HUES48 (cell line): ENCODE measurements at regions not wholly inside any gene's neighbourhood (a gene's known extent, or its start where the extent isn't known, plus 50 kb on each side); places are given as distances from the start of the nearest gene placed in this dataset.
"Not testable (repeated sequence)": the region's sequence is repeated elsewhere in the genome, so short reads cannot be mapped to it uniquely, and the experiment has no call there.

Experiments used
- H3K27ac ChIP-seq: one replicate; pipeline ENCODE4 v1.7.0; 2013; ENCODE audit warnings: low read depth, low read length, inconsistent platforms
- H3K27me3 ChIP-seq: 2 replicates; pipeline ENCODE4 v1.6.1; 2013; ENCODE audit warnings: mild to moderate bottlenecking, low read length; ENCODE audit not compliant: control insufficient read depth, insufficient read depth
- H3K36me3 ChIP-seq: 2 replicates; pipeline ENCODE4 v1.6.1; 2013; ENCODE audit warnings: low read length; ENCODE audit not compliant: control insufficient read depth, insufficient read depth
- H3K4me1 ChIP-seq: 2 replicates; pipeline ENCODE4 v1.6.1; 2013; ENCODE audit warnings: mild to moderate bottlenecking, low read length; ENCODE audit not compliant: control insufficient read depth, insufficient read depth
- H3K4me3 ChIP-seq: 2 replicates; pipeline ENCODE4 v1.5.1; 2013; ENCODE audit warnings: mild to moderate bottlenecking, low read depth, low read length
- H3K9ac ChIP-seq: 2 replicates; pipeline ENCODE4 v1.6.1; 2013; ENCODE audit warnings: mild to moderate bottlenecking, low read depth, low read length, moderate library complexity
- H3K9me3 ChIP-seq: 2 replicates; pipeline ENCODE4 v1.6.1; 2013; ENCODE audit warnings: low read length; ENCODE audit not compliant: control insufficient read depth, insufficient read depth

GRCh38 chr2:57402755-57403154, 643.9 kb upstream of the VRK2 start:
- H3K36me3 ChIP-seq: no peaks in the 10 kb centered on the region
- H3K4me3 ChIP-seq: no peak overlapping the region
- no peak overlapping the region for H3K9ac ChIP-seq
- H3K27ac ChIP-seq: no peak overlapping the region
- H3K4me1 ChIP-seq: peaks cover 3% of the 10 kb centered on the region
- H3K27me3 ChIP-seq: no peaks in the 10 kb centered on the region
- H3K9me3 ChIP-seq: no peaks in the 10 kb centered on the region

- Histone ChIP-seq H3K9me3 (no peaks in the 10 kb centered on the region), H3K4me1 (peaks cover 10% of the 10 kb centered on the region), H3K36me3 (no peaks in the 10 kb centered on the region), H3K9ac (no peak overlapping the region), H3K27ac (peak overlapping the region; percentile 18), H3K27me3 (no peaks in the 10 kb centered on the region), H3K4me3 (no peak overlapping the region)
Measured at GRCh38 chr2:57407772-57408201, 638.8 kb upstream of the VRK2 start.

GRCh38 chr2:57408587-57408986, 638.0 kb upstream of the VRK2 start:
- no peak overlapping the region for H3K9ac ChIP-seq
- H3K4me3 ChIP-seq: no peak overlapping the region
- H3K4me1 ChIP-seq: peaks cover 10% of the 10 kb centered on the region
- H3K9me3 ChIP-seq: no peaks in the 10 kb centered on the region
- H3K36me3 ChIP-seq: no peaks in the 10 kb centered on the region
- no peak overlapping the region for H3K27ac ChIP-seq
- no peaks in the 10 kb centered on the region for H3K27me3 ChIP-seq

GRCh38 chr2:57417007-57417406, 629.6 kb upstream of the VRK2 start:
- no peak overlapping the region for H3K27ac ChIP-seq
- H3K4me3 ChIP-seq: no peak overlapping the region
- no peaks in the 10 kb centered on the region for H3K4me1 ChIP-seq
- H3K9me3 ChIP-seq: no peaks in the 10 kb centered on the region
- no peak overlapping the region for H3K9ac ChIP-seq
- H3K27me3 ChIP-seq: no peaks in the 10 kb centered on the region
- no peaks in the 10 kb centered on the region for H3K36me3 ChIP-seq

GRCh38 chr2:57418859-57419346, 627.7 kb upstream of the VRK2 start:
- H3K36me3 ChIP-seq, H3K9ac ChIP-seq: not testable (repeated sequence)

GRCh38 chr2:57429831-57430230, 616.8 kb upstream of the VRK2 start:
- H3K27me3 ChIP-seq: no peaks in the 10 kb centered on the region
- H3K27ac ChIP-seq: no peak overlapping the region
- no peak overlapping the region for H3K9ac ChIP-seq
- no peaks in the 10 kb centered on the region for H3K9me3 ChIP-seq
- H3K4me1 ChIP-seq: no peaks in the 10 kb centered on the region
- H3K36me3 ChIP-seq: no peaks in the 10 kb centered on the region
- H3K4me3 ChIP-seq: no peak overlapping the region

More at GRCh38 chr2:57418859-57419346, 627.7 kb upstream of the VRK2 start:
- not testable (repeated sequence) for H3K4me1 ChIP-seq, H3K9me3 ChIP-seq, H3K4me3 ChIP-seq, H3K27ac ChIP-seq, H3K27me3 ChIP-seq

GRCh38 chr2:57432528-57432927, 614.1 kb upstream of the VRK2 start:
- Histone ChIP-seq H3K9me3 (no peaks in the 10 kb centered on the region), H3K36me3 (no peaks in the 10 kb centered on the region), H3K27ac (no peak overlapping the region), H3K4me1 (no peaks in the 10 kb centered on the region), H3K27me3 (no peaks in the 10 kb centered on the region), H3K4me3 (no peak overlapping the region), H3K9ac (no peak overlapping the region)

GRCh38 chr2:57434441-57434840, 612.2 kb upstream of the VRK2 start:
- Histone ChIP-seq H3K9ac (no peak overlapping the region), H3K27me3 (no peaks in the 10 kb centered on the region), H3K4me3 (no peak overlapping the region), H3K36me3 (no peaks in the 10 kb centered on the region), H3K4me1 (no peaks in the 10 kb centered on the region), H3K27ac (no peak overlapping the region), H3K9me3 (no peaks in the 10 kb centered on the region)

- Histone ChIP-seq H3K4me3 (no peak overlapping the region), H3K27ac (no peak overlapping the region), H3K27me3 (no peaks in the 10 kb centered on the region), H3K4me1 (no peaks in the 10 kb centered on the region), H3K9ac (no peak overlapping the region), H3K36me3 (no peaks in the 10 kb centered on the region), H3K9me3 (no peaks in the 10 kb centered on the region)
Measured at GRCh38 chr2:57434972-57435371, 611.6 kb upstream of the VRK2 start.

- Histone ChIP-seq H3K9me3 (no peaks in the 10 kb centered on the region), H3K4me3 (no peak overlapping the region), H3K4me1 (no peaks in the 10 kb centered on the region), H3K36me3 (no peaks in the 10 kb centered on the region), H3K9ac (no peak overlapping the region), H3K27me3 (no peaks in the 10 kb centered on the region), H3K27ac (no peak overlapping the region)
Measured at GRCh38 chr2:57437077-57437476, 609.5 kb upstream of the VRK2 start.

GRCh38 chr2:57440437-57440836, 606.2 kb upstream of the VRK2 start:
- no peaks in the 10 kb centered on the region for H3K36me3 ChIP-seq
- no peaks in the 10 kb centered on the region for H3K27me3 ChIP-seq
- no peaks in the 10 kb centered on the region for H3K9me3 ChIP-seq
- no peak overlapping the region for H3K27ac ChIP-seq
- H3K9ac ChIP-seq: no peak overlapping the region
- no peak overlapping the region for H3K4me3 ChIP-seq
- H3K4me1 ChIP-seq: no peaks in the 10 kb centered on the region

GRCh38 chr2:57443086-57443485, 603.5 kb upstream of the VRK2 start:
- Histone ChIP-seq H3K27ac (no peak overlapping the region), H3K4me1 (no peaks in the 10 kb centered on the region), H3K4me3 (no peak overlapping the region), H3K9ac (no peak overlapping the region), H3K36me3 (no peaks in the 10 kb centered on the region), H3K9me3 (no peaks in the 10 kb centered on the region), H3K27me3 (no peaks in the 10 kb centered on the region)
